LNCaP clone FGC (cell line): ENCODE measurements at regions not wholly inside any gene's neighbourhood (a gene's known extent, or its start where the extent isn't known, plus 50 kb on each side); places are given as distances from the start of the nearest gene placed in this dataset.

ENCODE experiments used
- DNase-seq: peaks from one replicate; pipeline ENCODE4 v3.0.0-alpha.2; 2011; ENCODE audit warnings: low read depth
- H3K4me3 ChIP-seq: 2 replicates; pipeline ENCODE4 v1.5.1; 2011; ENCODE audit warnings: mild to moderate bottlenecking, low read depth, low read length, control low read depth
- TF ChIP-seq, protein P1 (sequence below): IDR thresholded peaks from 2 replicates; pipeline ENCODE4 v1.5.1; 2012; ENCODE audit warnings: mild to moderate bottlenecking; ENCODE audit not compliant: control insufficient read depth, insufficient read depth; ENCODE audit errors: extremely low read depth

GRCh38 chr11:116232364-116232828, 540.4 kb downstream of the BUD13 start:
- no peak overlapping the region for H3K4me3 ChIP-seq
- TF ChIP-seq, protein P1, sequence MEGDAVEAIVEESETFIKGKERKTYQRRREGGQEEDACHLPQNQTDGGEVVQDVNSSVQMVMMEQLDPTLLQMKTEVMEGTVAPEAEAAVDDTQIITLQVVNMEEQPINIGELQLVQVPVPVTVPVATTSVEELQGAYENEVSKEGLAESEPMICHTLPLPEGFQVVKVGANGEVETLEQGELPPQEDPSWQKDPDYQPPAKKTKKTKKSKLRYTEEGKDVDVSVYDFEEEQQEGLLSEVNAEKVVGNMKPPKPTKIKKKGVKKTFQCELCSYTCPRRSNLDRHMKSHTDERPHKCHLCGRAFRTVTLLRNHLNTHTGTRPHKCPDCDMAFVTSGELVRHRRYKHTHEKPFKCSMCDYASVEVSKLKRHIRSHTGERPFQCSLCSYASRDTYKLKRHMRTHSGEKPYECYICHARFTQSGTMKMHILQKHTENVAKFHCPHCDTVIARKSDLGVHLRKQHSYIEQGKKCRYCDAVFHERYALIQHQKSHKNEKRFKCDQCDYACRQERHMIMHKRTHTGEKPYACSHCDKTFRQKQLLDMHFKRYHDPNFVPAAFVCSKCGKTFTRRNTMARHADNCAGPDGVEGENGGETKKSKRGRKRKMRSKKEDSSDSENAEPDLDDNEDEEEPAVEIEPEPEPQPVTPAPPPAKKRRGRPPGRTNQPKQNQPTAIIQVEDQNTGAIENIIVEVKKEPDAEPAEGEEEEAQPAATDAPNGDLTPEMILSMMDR: no peak
- DNase-seq: no peak

- TF ChIP-seq, protein P1: no peak
- DNase-seq: no peak
- no peak overlapping the region for H3K4me3 ChIP-seq
Observed at GRCh38 chr11:116231543-116231942, 541.2 kb downstream of the BUD13 start.

DNA sequence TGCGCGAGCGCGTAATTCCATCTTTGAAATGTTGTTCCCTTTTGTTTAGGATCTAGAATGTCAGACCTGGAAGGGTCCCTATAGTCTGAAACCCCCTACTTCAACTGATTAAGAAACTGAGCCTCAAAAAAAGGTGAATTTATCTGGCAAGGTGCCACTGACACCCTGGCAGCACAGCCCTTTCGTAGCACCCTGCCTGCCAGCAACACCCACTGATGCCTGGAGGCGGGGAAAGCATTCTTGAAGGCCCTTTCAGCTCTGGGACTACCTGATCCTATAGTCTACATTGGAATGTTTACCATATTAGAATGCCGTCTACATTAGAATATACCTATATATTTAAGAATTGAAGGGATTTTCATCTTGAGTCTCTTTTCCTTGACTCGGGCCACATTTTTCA, 542.3 kb downstream of the BUD13 start:
- DNase-seq: no peak
- no peak overlapping the region for H3K4me3 ChIP-seq
- TF ChIP-seq, protein P1: no peak

GRCh38 chr11:116229236-116229970, 543.4 kb downstream of the BUD13 start:
- TF ChIP-seq, protein P1: no peak
- no peak for DNase-seq
- no peak overlapping the region for H3K4me3 ChIP-seq

DNA sequence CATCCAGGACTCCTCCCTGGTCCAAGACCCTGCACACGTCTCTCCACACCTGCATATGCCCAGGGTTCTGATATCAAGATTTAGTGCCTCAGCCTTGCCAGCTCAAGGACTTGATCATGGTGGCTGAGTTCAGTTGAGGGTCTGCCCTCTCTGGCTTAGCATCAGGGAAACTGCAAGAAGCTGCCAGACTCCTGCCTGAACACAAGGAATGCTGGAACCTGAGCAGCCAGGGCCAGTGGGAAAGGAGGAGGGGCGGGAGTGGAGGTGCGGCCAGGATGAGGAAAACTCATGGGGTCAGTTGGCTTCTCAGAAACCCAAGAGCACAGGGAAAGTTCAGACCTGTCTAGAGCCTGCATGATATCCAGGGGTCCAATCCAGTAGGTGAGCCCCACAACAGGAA, 546.1 kb downstream of the BUD13 start:
- no peak for DNase-seq
- TF ChIP-seq, protein P1: no peak
- H3K4me3 ChIP-seq: no peak overlapping the region

DNA sequence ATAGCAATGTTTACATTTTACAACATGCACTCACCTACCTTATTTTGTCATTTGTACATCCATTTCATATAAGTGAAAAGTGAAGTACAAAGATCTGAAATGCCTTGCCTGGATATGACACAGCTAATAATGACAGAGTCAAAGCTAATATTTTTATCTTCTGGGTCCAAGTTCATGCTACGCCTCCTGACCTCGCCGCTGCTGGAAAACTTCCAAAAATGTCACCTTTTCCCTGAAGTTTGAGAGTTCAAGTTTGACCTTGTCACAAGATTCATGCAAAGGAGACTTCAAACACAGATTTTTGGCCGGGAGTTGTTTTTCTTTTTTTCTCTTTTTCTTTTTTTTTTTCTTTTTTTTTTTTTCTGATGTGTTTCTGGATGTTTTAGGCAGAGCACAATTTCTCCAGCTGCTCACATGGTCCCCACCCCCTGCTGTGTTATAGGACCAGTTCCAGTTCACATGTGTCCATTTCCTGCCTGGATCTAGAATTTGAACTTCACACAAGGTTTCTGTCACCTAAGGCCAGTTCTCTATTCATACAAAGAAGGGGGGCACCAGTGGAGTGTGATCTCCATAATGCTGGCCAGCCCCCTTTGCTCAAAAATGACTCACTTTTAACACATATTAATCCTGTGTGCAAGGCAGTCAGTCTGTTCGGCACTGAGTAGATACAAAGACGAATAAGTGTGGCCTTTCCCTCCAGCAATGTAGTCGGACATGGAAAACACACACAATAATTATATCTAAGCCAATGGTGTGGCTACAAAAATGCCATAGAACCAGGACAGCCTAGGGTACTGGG, 546.8 kb downstream of the BUD13 start:
- TF ChIP-seq, protein P1: no peak
- no peak overlapping the region for H3K4me3 ChIP-seq
- DNase-seq: no peak
